ENCODE measurements at regions not wholly inside any gene's neighbourhood (a gene's known extent, or its start where the extent isn't known, plus 50 kb on each side); places are given as distances from the start of the nearest gene placed in this dataset.

DNA sequence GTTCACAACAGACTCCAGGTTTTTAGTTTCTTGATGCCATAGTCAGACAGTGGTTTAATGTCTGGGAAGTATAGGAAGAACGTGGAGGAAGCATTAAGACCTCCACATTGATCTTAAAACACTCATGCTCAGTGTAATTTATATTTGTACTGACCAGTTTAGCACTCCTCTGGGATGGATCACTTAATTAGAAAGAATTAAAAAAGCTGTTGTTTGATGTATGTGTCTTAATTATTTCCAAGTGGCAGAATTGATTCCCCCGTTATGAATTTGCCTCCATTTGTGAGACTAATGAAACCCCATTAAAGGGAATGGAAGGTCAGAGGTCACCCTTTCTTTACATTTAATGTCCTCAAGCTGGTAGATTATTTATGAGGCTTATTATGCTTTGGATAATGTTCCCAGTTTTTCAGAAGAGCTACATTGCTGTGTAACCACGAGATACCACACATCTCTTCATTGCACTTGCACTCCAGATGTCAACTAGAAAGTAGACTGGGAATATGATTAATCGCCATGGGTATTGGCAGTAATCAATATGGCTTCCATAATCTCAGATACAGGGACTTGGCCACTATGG, 270.0 kb upstream of the JAG1 start:
- ATAC-seq (ENCODE audit: poor library complexity), result no peak
- H3K27me3 Mint-ChIP-seq, result no peaks in the 10 kb centered on the region
- H3K27ac Mint-ChIP-seq, result no peak overlapping the region
- no peaks in the 10 kb centered on the region for H3K4me1 ChIP-seq (ENCODE audit: insufficient read depth, low read length)
- H3K27me3 ChIP-seq (ENCODE audit: control insufficient read depth in 1 of 2, insufficient read depth in 2 of 2, low read length in 2 of 2), result no peaks in the 10 kb centered on the region
- peaks cover 4% of the 10 kb centered on the region for H3K9me3 Mint-ChIP-seq
- H3K4me3 Mint-ChIP-seq, result no peak overlapping the region
- CTCF ChIA-PET, result no interaction called here
- POLR2A ChIA-PET, result no interaction called here
- no peak overlapping the region for H3K27ac ChIP-seq (ENCODE audit: low read depth in 1 of 2, low read length in 2 of 2)
- no peaks in the 10 kb centered on the region for H3K36me3 Mint-ChIP-seq (ENCODE audit: low read depth)
- H3K36me3 ChIP-seq (ENCODE audit: insufficient read depth, low read length), result no peaks in the 10 kb centered on the region
- H3K4me3 ChIP-seq (ENCODE audit: low read length), result no peak overlapping the region
- no peak for DNase-seq
- H3K4me1 Mint-ChIP-seq (ENCODE audit: low read depth), result no peaks in the 10 kb centered on the region
- intact Hi-C loops (cut with DNase I, micrococcal nuclease), result no loop called here
- H3K9me3 ChIP-seq (ENCODE audit: control insufficient read depth in 1 of 2, insufficient read depth in 1 of 2, low read length in 2 of 2), result peaks cover 0 to under 1% of the 10 kb centered on the region in 2 experiments
- TF ChIP-seq, protein P1, sequence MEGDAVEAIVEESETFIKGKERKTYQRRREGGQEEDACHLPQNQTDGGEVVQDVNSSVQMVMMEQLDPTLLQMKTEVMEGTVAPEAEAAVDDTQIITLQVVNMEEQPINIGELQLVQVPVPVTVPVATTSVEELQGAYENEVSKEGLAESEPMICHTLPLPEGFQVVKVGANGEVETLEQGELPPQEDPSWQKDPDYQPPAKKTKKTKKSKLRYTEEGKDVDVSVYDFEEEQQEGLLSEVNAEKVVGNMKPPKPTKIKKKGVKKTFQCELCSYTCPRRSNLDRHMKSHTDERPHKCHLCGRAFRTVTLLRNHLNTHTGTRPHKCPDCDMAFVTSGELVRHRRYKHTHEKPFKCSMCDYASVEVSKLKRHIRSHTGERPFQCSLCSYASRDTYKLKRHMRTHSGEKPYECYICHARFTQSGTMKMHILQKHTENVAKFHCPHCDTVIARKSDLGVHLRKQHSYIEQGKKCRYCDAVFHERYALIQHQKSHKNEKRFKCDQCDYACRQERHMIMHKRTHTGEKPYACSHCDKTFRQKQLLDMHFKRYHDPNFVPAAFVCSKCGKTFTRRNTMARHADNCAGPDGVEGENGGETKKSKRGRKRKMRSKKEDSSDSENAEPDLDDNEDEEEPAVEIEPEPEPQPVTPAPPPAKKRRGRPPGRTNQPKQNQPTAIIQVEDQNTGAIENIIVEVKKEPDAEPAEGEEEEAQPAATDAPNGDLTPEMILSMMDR (IDR thresholded peaks at IDR 0.05), result no peak

DNA sequence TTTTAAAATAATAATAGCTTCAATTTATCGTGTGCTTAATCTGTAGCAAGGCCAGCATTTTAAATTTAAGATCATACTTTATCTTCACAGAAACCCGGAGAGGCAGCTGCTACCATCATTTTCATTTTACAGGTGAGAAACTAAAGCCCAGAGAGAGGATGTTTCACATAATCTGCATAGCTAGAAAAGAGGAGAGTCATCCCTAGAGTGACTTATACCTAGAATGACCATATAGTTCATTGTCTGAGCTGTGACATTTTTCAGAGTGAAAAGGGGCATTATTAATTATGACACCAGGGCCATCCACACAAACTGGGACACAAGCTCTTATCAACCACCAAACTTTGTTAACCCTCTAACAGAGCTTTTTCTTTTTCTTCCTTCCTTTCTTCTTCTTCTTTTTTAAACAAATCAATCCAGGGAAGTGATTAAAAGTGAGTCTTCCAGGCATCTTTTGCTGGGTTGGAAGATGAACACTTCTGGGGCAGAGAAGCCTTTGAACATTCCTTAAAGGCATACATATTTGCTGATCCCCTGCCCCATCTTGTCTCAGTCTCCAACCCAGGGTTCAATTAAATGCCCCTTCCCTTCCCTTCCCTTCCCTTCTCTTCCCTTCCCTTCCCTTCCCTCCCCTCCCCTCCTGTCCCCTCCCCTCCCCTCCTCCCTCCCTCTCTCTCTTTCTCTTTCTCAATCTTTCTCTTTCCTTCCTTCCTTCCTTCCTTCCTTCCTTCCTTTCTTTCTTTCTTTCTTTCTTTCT, 272.5 kb upstream of the JAG1 start:
- H3K36me3 Mint-ChIP-seq (ENCODE audit: low read depth), result no peaks in the 10 kb centered on the region
- Histone ChIP-seq H3K4me3 (ENCODE audit: low read length) (no peak overlapping the region), H3K27ac (ENCODE audit: low read depth in 1 of 2, low read length in 2 of 2) (no peak overlapping the region), H3K27me3 (ENCODE audit: control insufficient read depth in 1 of 2, insufficient read depth in 2 of 2, low read length in 2 of 2) (no peaks in the 10 kb centered on the region), H3K36me3 (ENCODE audit: insufficient read depth, low read length) (no peaks in the 10 kb centered on the region), H3K4me1 (ENCODE audit: insufficient read depth, low read length) (no peaks in the 10 kb centered on the region), H3K9me3 (ENCODE audit: control insufficient read depth in 1 of 2, insufficient read depth in 1 of 2, low read length in 2 of 2) (peaks cover 0 to 3% of the 10 kb centered on the region in 2 experiments)
- no peaks in the 10 kb centered on the region for H3K4me1 Mint-ChIP-seq (ENCODE audit: low read depth)
- ATAC-seq (ENCODE audit: poor library complexity) (no peak), DNase-seq (no peak)
- H3K27ac Mint-ChIP-seq, result no peak overlapping the region
- CTCF ChIA-PET, result interaction anchor here (0.6 kb wide), 1 partner anchor 9 kb away, joined by 3 read pairs; no protein-coding TSS in a partner anchor
- intact Hi-C loops (cut with DNase I, micrococcal nuclease), result no loop called here
- no peaks in the 10 kb centered on the region for H3K27me3 Mint-ChIP-seq
- H3K4me3 Mint-ChIP-seq, result no peak overlapping the region
- TF ChIP-seq, protein P1 (IDR thresholded peaks at IDR 0.05), result no peak
- peaks cover 4% of the 10 kb centered on the region for H3K9me3 Mint-ChIP-seq
- POLR2A ChIA-PET, result no interaction called here

DNA sequence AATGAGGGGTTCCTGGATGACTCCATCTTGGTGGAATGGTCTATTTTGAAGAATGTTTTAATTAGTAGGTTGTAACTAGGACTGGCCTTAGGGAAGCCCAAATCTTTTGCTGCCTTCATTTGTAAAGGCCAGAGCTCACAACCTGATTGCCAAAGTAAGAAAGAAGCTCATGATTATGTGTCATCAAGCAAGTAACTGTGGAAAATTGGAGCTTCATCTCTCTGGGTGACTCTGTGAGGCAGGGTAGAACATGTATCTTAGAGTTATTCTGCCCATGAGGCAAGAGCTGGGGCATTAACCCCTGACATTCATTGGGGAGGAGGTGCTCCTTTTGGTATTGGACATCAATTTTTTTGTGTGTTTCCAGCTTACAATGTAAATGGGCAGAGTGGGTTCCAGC, 273.9 kb upstream of the JAG1 start:
- intact Hi-C loops (cut with DNase I, micrococcal nuclease), result no loop called here
- Mint-ChIP-seq H3K4me1 (ENCODE audit: low read depth) (no peaks in the 10 kb centered on the region), H3K27ac (no peak overlapping the region), H3K9me3 (no peaks in the 10 kb centered on the region), H3K36me3 (ENCODE audit: low read depth) (no peaks in the 10 kb centered on the region), H3K4me3 (no peak overlapping the region), H3K27me3 (no peaks in the 10 kb centered on the region)
- Histone ChIP-seq H3K36me3 (ENCODE audit: insufficient read depth, low read length) (no peaks in the 10 kb centered on the region), H3K9me3 (ENCODE audit: control insufficient read depth in 1 of 2, insufficient read depth in 1 of 2, low read length in 2 of 2) (peaks cover 0 to 3% of the 10 kb centered on the region in 2 experiments), H3K27me3 (ENCODE audit: control insufficient read depth in 1 of 2, insufficient read depth in 2 of 2, low read length in 2 of 2) (no peaks in the 10 kb centered on the region), H3K27ac (ENCODE audit: low read depth in 1 of 2, low read length in 2 of 2) (no peak overlapping the region), H3K4me3 (ENCODE audit: low read length) (no peak overlapping the region), H3K4me1 (ENCODE audit: insufficient read depth, low read length) (no peaks in the 10 kb centered on the region)
- TF ChIP-seq, protein P1 (IDR thresholded peaks at IDR 0.05), result no peak
- ChIA-PET CTCF (no interaction called here), POLR2A (no interaction called here)
- no peak for ATAC-seq (ENCODE audit: poor library complexity)
- no peak for DNase-seq

Measured in CD4-positive, alpha-beta T cell (primary cell).